Activated naive CD4-positive, alpha-beta T cell treated with anti-CD3 and anti-CD28 coated beads, Interleukin-2, amount 10 ng/mL, durations not matched to agents 7 days and 5 days (primary cell): ENCODE measurements at regions not wholly inside any gene's neighbourhood (a gene's known extent, or its start where the extent isn't known, plus 50 kb on each side); places are given as distances from the start of the nearest gene placed in this dataset.
A peak's percentile ranks its signal among the peaks of the same experiment; 100 is the strongest.

ENCODE experiments used
- CTCF ChIA-PET: fragments of 350-600 bp; sonication (Branson Sonifier 250); formaldehyde crosslinking; loops from one replicate; lab custom pipeline; 2021; ENCODE audit warnings: antibody characterized with exemption; lab: Charles Lee
- DNase-seq: peaks from one replicate; pipeline ENCODE4 v3.0.0-alpha.2; 2020
- H3K27ac Mint-ChIP-seq: one replicate; pipeline ENCODE4 v1.8.0; 2021; ENCODE audit warnings: mild to moderate bottlenecking, moderate library complexity, mixed read lengths
- H3K27me3 Mint-ChIP-seq: one replicate; pipeline ENCODE4 v1.8.0; 2021; ENCODE audit warnings: mild to moderate bottlenecking, mixed read lengths
- H3K36me3 Mint-ChIP-seq: one replicate; pipeline ENCODE4 v1.8.0; 2021; ENCODE audit warnings: mixed read lengths
- H3K4me1 Mint-ChIP-seq: one replicate; pipeline ENCODE4 v1.8.0; 2021; ENCODE audit warnings: mixed read lengths
- H3K4me3 Mint-ChIP-seq: one replicate; pipeline ENCODE4 v1.8.0; 2021; ENCODE audit warnings: mild to moderate bottlenecking, moderate library complexity, mixed read lengths
- H3K9me3 Mint-ChIP-seq: one replicate; pipeline ENCODE4 v1.8.0; 2021; ENCODE audit warnings: mixed read lengths

- CTCF ChIA-PET = no interaction called here
- no peak overlapping the region for H3K27ac Mint-ChIP-seq
Measured at GRCh38 chr1:169024255-169024654, 82.2 kb upstream of the ATP1B1 start.

GRCh38 chr1:169024800-169025271 is 81.7 kb upstream of the ATP1B1 start:
- H3K4me3 Mint-ChIP-seq = no peak overlapping the region
- no peak for DNase-seq
- H3K4me1 Mint-ChIP-seq = no peaks in the 10 kb centered on the region
- CTCF ChIA-PET = no interaction called here
- no peaks in the 10 kb centered on the region for H3K9me3 Mint-ChIP-seq
- no peaks in the 10 kb centered on the region for H3K36me3 Mint-ChIP-seq
- no peak overlapping the region for H3K27ac Mint-ChIP-seq
- peaks cover 31% of the 10 kb centered on the region for H3K27me3 Mint-ChIP-seq

More at GRCh38 chr1:169024255-169024654, 82.2 kb upstream of the ATP1B1 start:
- Mint-ChIP-seq H3K27me3 (peaks cover 37% of the 10 kb centered on the region), H3K4me3 (no peak overlapping the region), H3K9me3 (no peaks in the 10 kb centered on the region), H3K36me3 (no peaks in the 10 kb centered on the region), H3K4me1 (peaks cover 2% of the 10 kb centered on the region)
- DNase-seq = no peak

- peaks cover 29% of the 10 kb centered on the region for H3K27me3 Mint-ChIP-seq
- no peaks in the 10 kb centered on the region for H3K4me1 Mint-ChIP-seq
- CTCF ChIA-PET = no interaction called here
- no peak for DNase-seq
- no peak overlapping the region for H3K4me3 Mint-ChIP-seq
- no peaks in the 10 kb centered on the region for H3K36me3 Mint-ChIP-seq
- H3K9me3 Mint-ChIP-seq = no peaks in the 10 kb centered on the region
- no peak overlapping the region for H3K27ac Mint-ChIP-seq
Measured at GRCh38 chr1:169025412-169025811, 81.1 kb upstream of the ATP1B1 start.

GRCh38 chr1:169027607-169028320 is 78.7 kb upstream of the ATP1B1 start:
- Mint-ChIP-seq H3K9me3 (no peaks in the 10 kb centered on the region), H3K36me3 (no peaks in the 10 kb centered on the region), H3K27ac (no peak overlapping the region), H3K4me3 (no peak overlapping the region), H3K4me1 (no peaks in the 10 kb centered on the region), H3K27me3 (peaks cover 27% of the 10 kb centered on the region)
- DNase-seq = no peak
- CTCF ChIA-PET = interaction anchor here (0.6 kb wide), 1 partner anchor 127 kb away, joined by 3 read pairs; no protein-coding TSS in a partner anchor

GRCh38 chr1:169031566-169032224 is 74.8 kb upstream of the ATP1B1 start:
- CTCF ChIA-PET = no interaction called here
- Mint-ChIP-seq H3K4me3 (no peak overlapping the region), H3K4me1 (no peaks in the 10 kb centered on the region), H3K36me3 (peaks cover 3% of the 10 kb centered on the region), H3K27ac (no peak overlapping the region), H3K27me3 (peaks cover 18% of the 10 kb centered on the region), H3K9me3 (peaks cover 3% of the 10 kb centered on the region)
- no peak for DNase-seq

- Mint-ChIP-seq H3K4me3 (no peak overlapping the region), H3K4me1 (peaks cover 40% of the 10 kb centered on the region)
- CTCF ChIA-PET = no interaction called here
Measured at GRCh38 chr1:169041366-169041765, 65.1 kb upstream of the ATP1B1 start.

GRCh38 chr1:169042377-169042776 is 64.1 kb upstream of the ATP1B1 start:
- H3K27ac Mint-ChIP-seq = no peak overlapping the region
- DNase-seq = no peak
- peaks cover 23% of the 10 kb centered on the region for H3K36me3 Mint-ChIP-seq
- no peaks in the 10 kb centered on the region for H3K27me3 Mint-ChIP-seq
- no peak overlapping the region for H3K4me3 Mint-ChIP-seq
- H3K4me1 Mint-ChIP-seq = peaks cover 50% of the 10 kb centered on the region
- peaks cover 10% of the 10 kb centered on the region for H3K9me3 Mint-ChIP-seq
- CTCF ChIA-PET = no interaction called here

More at GRCh38 chr1:169041366-169041765, 65.1 kb upstream of the ATP1B1 start:
- Mint-ChIP-seq H3K9me3 (peaks cover 17% of the 10 kb centered on the region), H3K27ac (no peak overlapping the region), H3K36me3 (peaks cover 31% of the 10 kb centered on the region), H3K27me3 (no peaks in the 10 kb centered on the region)
- no peak for DNase-seq

GRCh38 chr1:169043823-169044222 is 62.7 kb upstream of the ATP1B1 start:
- Mint-ChIP-seq H3K36me3 (peaks cover 23% of the 10 kb centered on the region), H3K9me3 (peaks cover 5% of the 10 kb centered on the region), H3K27ac (peak overlapping the region; percentile 88), H3K4me3 (no peak overlapping the region), H3K27me3 (no peaks in the 10 kb centered on the region), H3K4me1 (peaks cover 62% of the 10 kb centered on the region)
- CTCF ChIA-PET = interaction anchor here (0.9 kb wide), 1 partner anchor 64 kb away, joined by 3 read pairs; no protein-coding TSS in a partner anchor
- no peak for DNase-seq

GRCh38 chr1:169044296-169044695 is 62.2 kb upstream of the ATP1B1 start:
- peaks cover 67% of the 10 kb centered on the region for H3K4me1 Mint-ChIP-seq
- peak; percentile 68 for DNase-seq
- peaks cover 5% of the 10 kb centered on the region for H3K9me3 Mint-ChIP-seq
- CTCF ChIA-PET = interaction anchor here (0.9 to 1.6 kb wide), 2 partner anchors 16 to 63 kb away, joined by 3 read pairs; no protein-coding TSS in a partner anchor
- H3K27ac Mint-ChIP-seq = peak overlapping the region; percentile 88
- no peaks in the 10 kb centered on the region for H3K27me3 Mint-ChIP-seq
- H3K4me3 Mint-ChIP-seq = peak overlapping the region; percentile 17
- H3K36me3 Mint-ChIP-seq = peaks cover 22% of the 10 kb centered on the region

- H3K27ac Mint-ChIP-seq = peak overlapping the region; percentile 88
- peak overlapping the region; percentile 3 for H3K4me3 Mint-ChIP-seq
- peaks cover 5% of the 10 kb centered on the region for H3K9me3 Mint-ChIP-seq
- H3K27me3 Mint-ChIP-seq = no peaks in the 10 kb centered on the region
- peaks cover 70% of the 10 kb centered on the region for H3K4me1 Mint-ChIP-seq
- peaks cover 22% of the 10 kb centered on the region for H3K36me3 Mint-ChIP-seq
- DNase-seq = no peak
- CTCF ChIA-PET = interaction anchor here (1.5 to 1.6 kb wide), 2 partner anchors 13 to 15 kb away, joined by 3 to 4 read pairs; no protein-coding TSS in a partner anchor
Measured at GRCh38 chr1:169044971-169045370, 61.5 kb upstream of the ATP1B1 start.

GRCh38 chr1:169046671-169047070 is 59.8 kb upstream of the ATP1B1 start:
- DNase-seq = no peak
- H3K4me1 Mint-ChIP-seq = peaks cover 70% of the 10 kb centered on the region
- H3K9me3 Mint-ChIP-seq = peaks cover 5% of the 10 kb centered on the region
- H3K27ac Mint-ChIP-seq = no peak overlapping the region
- CTCF ChIA-PET = interaction anchor here (1.5 kb wide), 1 partner anchor 11 kb away, joined by 4 read pairs; no protein-coding TSS in a partner anchor
- no peak overlapping the region for H3K4me3 Mint-ChIP-seq
- peaks cover 22% of the 10 kb centered on the region for H3K36me3 Mint-ChIP-seq
- H3K27me3 Mint-ChIP-seq = no peaks in the 10 kb centered on the region

- Mint-ChIP-seq H3K27ac (no peak overlapping the region), H3K4me3 (no peak overlapping the region), H3K36me3 (peaks cover 22% of the 10 kb centered on the region), H3K4me1 (peaks cover 70% of the 10 kb centered on the region), H3K27me3 (no peaks in the 10 kb centered on the region), H3K9me3 (peaks cover 5% of the 10 kb centered on the region)
- CTCF ChIA-PET = no interaction called here
- DNase-seq = no peak
Measured at GRCh38 chr1:169047074-169047473, 59.4 kb upstream of the ATP1B1 start.

GRCh38 chr1:169048043-169048442 is 58.4 kb upstream of the ATP1B1 start:
- CTCF ChIA-PET = no interaction called here
- H3K4me3 Mint-ChIP-seq = no peak overlapping the region
- H3K4me1 Mint-ChIP-seq = peaks cover 66% of the 10 kb centered on the region
- H3K27ac Mint-ChIP-seq = no peak overlapping the region
- peaks cover 18% of the 10 kb centered on the region for H3K36me3 Mint-ChIP-seq
- H3K27me3 Mint-ChIP-seq = no peaks in the 10 kb centered on the region
- no peak for DNase-seq
- peaks cover 3% of the 10 kb centered on the region for H3K9me3 Mint-ChIP-seq

GRCh38 chr1:169049258-169049938 is 57.1 kb upstream of the ATP1B1 start:
- H3K27ac Mint-ChIP-seq = no peak overlapping the region
- H3K9me3 Mint-ChIP-seq = peaks cover 3% of the 10 kb centered on the region
- no peak overlapping the region for H3K4me3 Mint-ChIP-seq
- H3K4me1 Mint-ChIP-seq = peaks cover 54% of the 10 kb centered on the region
- no peaks in the 10 kb centered on the region for H3K27me3 Mint-ChIP-seq
- no peak for DNase-seq
- H3K36me3 Mint-ChIP-seq = peaks cover 9% of the 10 kb centered on the region
- CTCF ChIA-PET = no interaction called here
